WTC11 (cell line): ENCODE measurements at regions not wholly inside any gene's neighbourhood (a gene's known extent, or its start where the extent isn't known, plus 50 kb on each side); places are given as distances from the start of the nearest gene placed in this dataset.

ENCODE experiments used
- ATAC-seq: fragments of 200-7000 bp; cut with Tn5 transposase; 2 replicates; pipeline ENCODE4 v1.10.0; 2021; ENCODE audit warnings: mild to moderate bottlenecking, moderate library complexity
- CTCF ChIA-PET: fragments of 300-600 bp; sonication (Branson Sonifier 250); formaldehyde crosslinking; loops from one replicate; lab custom pipeline; 2021; ENCODE audit warnings: antibody characterized with exemption; lab: Charles Lee
- POLR2A ChIA-PET: fragments of 350-600 bp; sonication (Branson Sonifier 250); formaldehyde crosslinking; loops from one replicate; lab custom pipeline; 2021; ENCODE audit warnings: antibody characterized with exemption; lab: Charles Lee
- DNase-seq: peaks from one replicate; pipeline ENCODE4 v3.0.0; 2021; ENCODE audit warnings: low spot score
- H3K27ac Mint-ChIP-seq: 2 replicates; pipeline ENCODE4 v1.8.0; 2021; ENCODE audit warnings: mixed read lengths
- H3K27me3 Mint-ChIP-seq: 2 replicates; pipeline ENCODE4 v1.8.0; 2021; ENCODE audit warnings: low read depth, mild to moderate bottlenecking, moderate library complexity, mixed read lengths
- H3K36me3 Mint-ChIP-seq: 2 replicates; pipeline ENCODE4 v1.8.0; 2021; ENCODE audit warnings: mixed read lengths
- H3K4me1 Mint-ChIP-seq: 2 replicates; pipeline ENCODE4 v1.8.0; 2022; ENCODE audit warnings: mixed read lengths
- H3K4me3 Mint-ChIP-seq: 2 replicates; pipeline ENCODE4 v1.8.0; 2021; ENCODE audit warnings: mild to moderate bottlenecking, moderate library complexity, mixed read lengths
- H3K9me3 Mint-ChIP-seq: 2 replicates; pipeline ENCODE4 v1.8.0; 2021; ENCODE audit warnings: mixed read lengths
- CTCF ChIP-seq: fragments of 200-600 bp; IDR thresholded peaks from 2 replicates; pipeline ENCODE4 v1.8.0; 2022; ENCODE audit warnings: antibody characterized with exemption
- E2F1 ChIP-seq: sonication (generic); formaldehyde crosslinking; IDR thresholded peaks from 2 replicates; pipeline ENCODE4 v1.8.0; 2022; ENCODE audit warnings: mild to moderate bottlenecking, missing genetic modification reagents
- FOXJ3 ChIP-seq: sonication (generic); formaldehyde crosslinking; IDR thresholded peaks from 2 replicates; pipeline ENCODE4 v1.9.0; 2021; ENCODE audit warnings: missing genetic modification reagents, mild to moderate bottlenecking, borderline replicate concordance
- FOXP1 ChIP-seq: sonication (generic); formaldehyde crosslinking; IDR thresholded peaks from 2 replicates; pipeline ENCODE4 v1.8.0; 2022; ENCODE audit warnings: missing genetic modification reagents, mild to moderate bottlenecking, moderate library complexity, borderline replicate concordance
- GTF2I ChIP-seq: fragments of 250-450 bp; sonication (Bioruptor Pico); conservative IDR thresholded peaks from 2 replicates; pipeline ENCODE4 v1.4.0; 2021; ENCODE audit warnings: mild to moderate bottlenecking
- JUN ChIP-seq: sonication (generic); formaldehyde crosslinking; IDR thresholded peaks from 2 replicates; pipeline ENCODE4 v1.8.0; 2023; ENCODE audit warnings: mild to moderate bottlenecking, missing genetic modification reagents
- KAT7 ChIP-seq: sonication (generic); formaldehyde crosslinking; IDR thresholded peaks from 2 replicates; pipeline ENCODE4 v1.8.1; 2023; ENCODE audit warnings: missing genetic modification reagents, mild to moderate bottlenecking, borderline replicate concordance
- MLX ChIP-seq: sonication (generic); formaldehyde crosslinking; IDR thresholded peaks from 2 replicates; pipeline ENCODE4 v1.8.1; 2023; ENCODE audit warnings: mild to moderate bottlenecking, missing genetic modification reagents, moderate library complexity
- NR1H2 ChIP-seq: sonication (generic); formaldehyde crosslinking; IDR thresholded peaks from 2 replicates; pipeline ENCODE4 v1.9.0; 2021; ENCODE audit warnings: mild to moderate bottlenecking, moderate library complexity, missing genetic modification reagents
- OVOL2 ChIP-seq: fragments of 250-450 bp; sonication (Bioruptor Pico); IDR thresholded peaks from 2 replicates; pipeline ENCODE4 v1.9.0; 2021; ENCODE audit warnings: mild to moderate bottlenecking, borderline replicate concordance
- PRDM15 ChIP-seq: sonication (generic); formaldehyde crosslinking; IDR thresholded peaks from 2 replicates; pipeline ENCODE4 v1.8.0; 2022; ENCODE audit warnings: missing genetic modification reagents
- RELA ChIP-seq: sonication (generic); formaldehyde crosslinking; IDR thresholded peaks from 2 replicates; pipeline ENCODE4 v1.8.1; 2022; ENCODE audit warnings: missing genetic modification reagents, mild to moderate bottlenecking, borderline replicate concordance
- SP1 ChIP-seq: sonication (generic); formaldehyde crosslinking; conservative IDR thresholded peaks from 2 replicates; pipeline ENCODE4 v1.8.1; 2022; ENCODE audit warnings: missing genetic modification reagents
- ZBTB43 ChIP-seq: sonication (generic); formaldehyde crosslinking; IDR thresholded peaks from 2 replicates; pipeline ENCODE4 v1.8.1; 2023; ENCODE audit warnings: mild to moderate bottlenecking, missing genetic modification reagents
- ZNF263 ChIP-seq: sonication (generic); formaldehyde crosslinking; IDR thresholded peaks from 2 replicates; pipeline ENCODE4 v1.8.1; 2022; ENCODE audit warnings: low read depth, mild to moderate bottlenecking, moderate library complexity, missing genetic modification reagents
- ZNF512 ChIP-seq: sonication (generic); formaldehyde crosslinking; IDR thresholded peaks from 2 replicates; pipeline ENCODE4 v1.8.1; 2022; ENCODE audit warnings: missing genetic modification reagents, borderline replicate concordance

GRCh38 chr4:156251373-156252065, 297.9 kb upstream of the CTSO start:
- ChIA-PET CTCF (no interaction called here), POLR2A (no interaction called here)
- Mint-ChIP-seq H3K4me3 (no peak overlapping the region), H3K4me1 (no peaks in the 10 kb centered on the region), H3K27me3 (no peaks in the 10 kb centered on the region), H3K9me3 (no peaks in the 10 kb centered on the region), H3K36me3 (no peaks in the 10 kb centered on the region), H3K27ac (no peak overlapping the region)
- ATAC-seq (no peak), DNase-seq (no peak)
- TF ChIP-seq FOXJ3 (CRISPR knock-in tag) (no peak), SP1 (CRISPR knock-in tag) (no peak), PRDM15 (no peak), MLX (no peak), RELA (no peak), FOXP1 (CRISPR knock-in tag) (no peak), ZNF512 (CRISPR knock-in tag) (no peak), GTF2I (CRISPR knock-in tag) (no peak), ZBTB43 (CRISPR knock-in tag) (no peak), CTCF (no peak), ZNF263 (CRISPR knock-in tag) (no peak), KAT7 (no peak), JUN (CRISPR knock-in tag) (no peak), E2F1 (CRISPR knock-in tag) (no peak), OVOL2 (no peak), NR1H2 (CRISPR knock-in tag) (no peak)
